ENCODE measurements at regions not wholly inside any gene's neighbourhood (a gene's known extent, or its start where the extent isn't known, plus 50 kb on each side); places are given as distances from the start of the nearest gene placed in this dataset.

DNA sequence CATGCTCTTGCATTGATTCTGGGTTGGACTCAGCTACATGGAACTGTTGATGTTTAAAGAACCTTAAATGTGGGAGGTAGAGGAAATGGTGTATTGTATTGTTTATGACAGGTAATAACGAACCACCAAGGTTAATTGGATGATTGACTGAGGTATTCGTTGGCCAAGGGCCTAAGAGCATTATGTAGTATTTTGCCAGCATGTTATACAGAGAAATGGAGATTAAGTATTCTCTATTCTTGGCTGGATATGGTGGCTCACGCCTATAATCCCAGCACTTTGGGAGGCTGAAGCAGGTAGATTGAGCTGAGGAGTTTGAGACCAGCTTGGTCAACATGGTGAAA lies 59.0 kb upstream of the CDK20 start:
- no peak for DNase-seq

DNA sequence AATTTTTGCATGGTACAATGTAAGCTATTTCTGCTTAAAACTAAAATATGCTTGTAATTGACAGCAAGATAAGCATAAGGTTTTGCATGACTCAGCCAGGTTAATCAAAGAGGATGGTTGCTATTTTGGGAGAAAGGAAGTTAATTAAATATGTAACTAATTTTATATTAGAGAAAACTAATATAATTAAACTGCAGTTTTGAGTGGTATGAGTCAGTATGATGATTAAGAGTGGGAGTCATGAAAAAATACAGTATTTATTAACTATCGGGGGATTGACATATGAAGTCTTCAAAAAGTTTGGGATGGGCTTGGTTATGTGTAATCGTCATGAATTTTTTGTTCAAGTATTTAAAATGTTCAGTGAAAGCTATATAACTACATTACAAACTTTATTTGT lies 54.0 kb upstream of the CDK20 start:
- no peak for DNase-seq

DNA sequence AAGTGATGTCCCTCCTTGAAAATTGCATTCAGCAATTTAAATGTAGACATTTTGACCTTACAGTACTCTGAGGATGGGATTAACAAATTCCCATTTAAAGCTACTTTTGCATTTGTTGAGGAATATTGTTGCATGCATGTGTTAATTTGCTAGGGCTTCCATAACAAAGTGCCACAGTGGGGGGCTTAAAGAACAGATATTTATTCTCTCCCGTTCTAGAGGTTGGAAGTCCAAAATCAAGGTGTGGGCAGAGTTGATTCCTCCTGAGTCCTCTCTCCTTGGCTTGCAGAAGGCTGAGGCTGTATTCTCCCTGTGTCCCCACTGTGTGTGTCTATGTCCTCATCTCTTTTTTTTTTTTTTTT lies 51.8 kb upstream of the CDK20 start:
- DNase-seq, result no peak

DNA sequence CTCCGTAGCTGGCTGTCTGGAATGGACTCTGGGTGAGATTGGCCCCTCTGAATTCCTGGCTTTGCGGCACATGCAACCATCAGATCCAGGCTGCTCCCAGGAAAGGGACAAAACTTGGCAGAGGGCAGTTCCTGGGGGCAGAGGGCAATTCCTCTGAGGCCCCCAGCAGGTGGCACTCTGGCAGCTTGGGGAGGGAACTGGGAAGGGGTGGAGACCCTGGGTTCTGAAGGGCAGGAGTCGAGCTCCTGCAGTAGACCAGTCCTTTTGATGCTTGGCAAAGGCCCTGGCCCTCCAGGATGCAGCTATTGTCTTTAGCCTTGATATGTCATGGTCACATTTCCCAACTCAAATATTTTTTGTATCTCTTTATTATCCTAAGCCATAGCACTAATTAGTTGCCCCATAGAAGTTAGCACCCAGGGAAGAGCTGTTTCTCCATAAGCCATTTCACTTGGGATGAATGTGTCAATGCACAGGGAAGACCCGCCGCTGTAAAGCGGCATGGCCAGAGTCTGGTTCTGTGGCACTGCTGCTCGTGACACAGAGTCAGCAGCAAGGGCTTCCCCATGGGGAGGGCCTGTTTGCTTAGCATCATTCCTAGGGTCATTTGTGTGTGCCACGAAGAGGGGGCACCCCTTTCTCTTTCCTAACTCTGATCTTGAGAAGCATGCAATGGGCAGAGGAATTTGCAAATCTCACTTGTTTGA lies 51.2 kb upstream of the CDK20 start:
- DNase-seq, result no peak

DNA sequence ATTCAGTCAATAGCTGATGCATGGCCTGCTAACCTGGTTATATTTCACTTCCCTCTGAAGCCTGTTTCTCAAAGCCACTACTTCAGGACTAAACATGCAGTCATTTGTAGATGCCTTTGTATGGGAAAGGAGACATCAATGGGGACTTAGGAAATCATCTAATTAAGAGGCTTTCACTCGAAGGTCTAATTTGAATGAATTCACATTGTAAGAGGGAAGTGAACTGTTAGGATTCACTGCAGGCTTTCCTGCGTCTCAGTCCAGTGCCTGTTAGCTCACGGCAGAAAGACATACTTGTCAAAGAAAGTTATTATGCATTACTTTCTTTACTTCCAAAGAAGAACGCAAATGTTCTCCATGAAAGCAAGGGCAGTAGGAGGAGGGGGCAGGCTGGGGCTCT lies 50.6 kb upstream of the CDK20 start:
- DNase-seq, result no peak

Measured in NCI-H2029 treated with DMSO at 0.1 percent for 48 hours (cell line).